OCI-LY7 (cell line): ENCODE measurements at regions not wholly inside any gene's neighbourhood (a gene's known extent, or its start where the extent isn't known, plus 50 kb on each side); places are given as distances from the start of the nearest gene placed in this dataset.

Source experiments
- BruUV-seq: library from RNA; stranded (reverse); fragments of 400-500 nt; replicated peaks from 2 replicates; lab custom pipeline; 2021; lab: Mats Ljungman, UMichigan
- CTCF ChIA-PET: fragments of 300-600 bp; sonication (Branson Sonifier 250); formaldehyde crosslinking; loops from one replicate; lab custom pipeline; 2022; ENCODE audit warnings: antibody characterized with exemption; ENCODE audit not compliant: unreplicated experiment; lab: Charles Lee
- POLR2A ChIA-PET: fragments of 300-600 bp; sonication (Branson Sonifier 250); formaldehyde crosslinking; loops from one replicate; lab custom pipeline; 2022; ENCODE audit warnings: antibody characterized with exemption; lab: Charles Lee
- DNase-seq: peaks from one replicate; pipeline ENCODE4 v3.0.0-alpha.2; 2015; ENCODE audit warnings: low spot score
- H2AFZ ChIP-seq: fragments of 200-600 bp; sonication (generic), shearing (Covaris generic); 2 replicates; pipeline ENCODE4 v1.6.1; 2014; ENCODE audit warnings: mild to moderate bottlenecking, antibody characterized with exemption, low read length, moderate library complexity
- H3K27ac ChIP-seq: fragments of 200-600 bp; sonication (generic); 2 replicates; pipeline ENCODE4 v1.5.1; 2014; ENCODE audit warnings: mixed run types, low read depth, mild to moderate bottlenecking, moderate library complexity, low read length, inconsistent platforms; ENCODE audit not compliant: poor library complexity, severe bottlenecking
- H3K36me3 ChIP-seq: fragments of 200-600 bp; sonication (generic); 2 replicates; pipeline ENCODE4 v1.6.1; 2014; ENCODE audit warnings: mild to moderate bottlenecking, antibody characterized with exemption, low read length, moderate library complexity, mixed read lengths; ENCODE audit not compliant: insufficient read depth
- H3K4me1 ChIP-seq: fragments of 200-600 bp; sonication (generic); 2 replicates; pipeline ENCODE4 v1.5.1; 2014; ENCODE audit warnings: mild to moderate bottlenecking, low read length; ENCODE audit not compliant: insufficient read depth, poor library complexity, severe bottlenecking
- H3K4me2 ChIP-seq: fragments of 200-600 bp; sonication (generic); 2 replicates; pipeline ENCODE4 v1.6.1; 2014; ENCODE audit warnings: mild to moderate bottlenecking, low read length
- H3K4me3 ChIP-seq: fragments of 200-600 bp; sonication (generic); 2 replicates; pipeline ENCODE4 v1.5.1; 2014; ENCODE audit warnings: mild to moderate bottlenecking, low read depth, low read length; ENCODE audit not compliant: poor library complexity, severe bottlenecking
- H3K79me2 ChIP-seq: fragments of 200-600 bp; sonication (generic); 2 replicates; pipeline ENCODE4 v1.6.1; 2016; ENCODE audit warnings: low read depth, mild to moderate bottlenecking, low read length, moderate library complexity, mixed read lengths; ENCODE audit not compliant: insufficient read depth
- H3K9me2 ChIP-seq: fragments of 200-600 bp; sonication (generic); 2 replicates; pipeline ENCODE4 v1.6.1; 2016; ENCODE audit warnings: mild to moderate bottlenecking, low read length, mixed read lengths; ENCODE audit not compliant: insufficient read depth
- H3K9me3 ChIP-seq: fragments of 200-600 bp; sonication (generic); 2 replicates; pipeline ENCODE4 v1.6.1; 2014; ENCODE audit warnings: mild to moderate bottlenecking, mixed run types, low read length, mixed read lengths
- H4K20me1 ChIP-seq: fragments of 200-600 bp; sonication (generic); 2 replicates; pipeline ENCODE4 v1.6.1; 2014; ENCODE audit warnings: mild to moderate bottlenecking, antibody characterized with exemption, low read length, moderate library complexity, mixed read lengths; ENCODE audit not compliant: insufficient read depth
- CTCF ChIP-seq: fragments of 200-600 bp; sonication (generic); conservative IDR thresholded peaks from 2 replicates; pipeline ENCODE4 v1.5.1; 2014; ENCODE audit warnings: mild to moderate bottlenecking, antibody characterized with exemption, low read length, moderate library complexity, mixed read lengths
- EZH2phosphoT487 ChIP-seq: fragments of 200-600 bp; sonication (generic); IDR thresholded peaks from 2 replicates; pipeline ENCODE4 v1.6.1; 2018; ENCODE audit warnings: low read depth, borderline replicate concordance, mild to moderate bottlenecking, mixed run types, antibody characterized with exemption, low read length, moderate library complexity, mixed read lengths
- intact Hi-C: fragments of 100-400 bp; cut with micrococcal nuclease; formaldehyde crosslinking; loops from one replicate; pipeline ENCODE4 v1.10.0; 2022; ENCODE audit not compliant: unreplicated experiment

GRCh38 chr4:133776961-133777360, 424.6 kb downstream of the PABPC4L start:
- CTCF ChIA-PET: no interaction called here
- no peaks in the 10 kb centered on the region for H3K79me2 ChIP-seq
- no peak overlapping the region for H3K4me3 ChIP-seq
- intact Hi-C loops: no loop called here
- no peak overlapping the region for H3K4me2 ChIP-seq
- no peak for DNase-seq
- TF ChIP-seq EZH2phosphoT487 (no peak), CTCF (no peak)
- 0 out of 2 replicates have a peak, but pooled peaks cover under 1% of the 10 kb centered on the region for H3K9me3 ChIP-seq
- no peak overlapping the region for H2AFZ ChIP-seq
- no peak overlapping the region for H3K27ac ChIP-seq
- H3K9me2 ChIP-seq: no peaks in the 10 kb centered on the region
- no peaks in the 10 kb centered on the region for H3K36me3 ChIP-seq
- H3K4me1 ChIP-seq: no peaks in the 10 kb centered on the region
- no TSS peak for BruUV-seq
- POLR2A ChIA-PET: interaction anchor here (0.6 to 0.7 kb wide), 6 partner anchors 18 to 361 kb away, joined by 3 to 6 read pairs (median 5); no protein-coding TSS in a partner anchor
- no peaks in the 10 kb centered on the region for H4K20me1 ChIP-seq

DNA sequence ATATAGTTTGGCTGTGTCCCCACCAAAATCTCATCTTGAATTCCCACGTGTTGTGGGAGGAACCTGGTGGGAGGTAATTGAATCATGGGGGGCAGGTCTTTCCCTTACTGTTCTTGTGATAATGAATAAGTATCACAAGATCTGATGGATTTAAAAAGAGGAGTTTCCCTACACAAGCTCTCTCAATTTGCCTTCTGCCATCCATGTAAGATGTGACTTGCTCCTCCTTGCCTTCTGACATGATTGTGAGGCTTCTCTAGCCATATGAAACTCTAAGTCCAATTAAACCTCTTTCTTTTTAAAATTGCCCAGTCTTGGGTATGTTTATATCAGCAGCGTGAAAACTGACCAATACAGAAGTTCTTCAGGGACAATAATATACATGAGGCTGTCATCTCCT, 425.1 kb downstream of the PABPC4L start:
- ChIA-PET POLR2A (interaction anchor here (0.7 kb wide), 1 partner anchor 221 kb away, joined by 3 read pairs; no protein-coding TSS in a partner anchor), CTCF (no interaction called here)
- DNase-seq: no peak
- Histone ChIP-seq H3K9me3 (0 out of 2 replicates have a peak, but pooled peaks cover 4% of the 10 kb centered on the region), H3K79me2 (no peaks in the 10 kb centered on the region), H3K4me3 (no peak overlapping the region), H3K9me2 (no peaks in the 10 kb centered on the region), H3K36me3 (no peaks in the 10 kb centered on the region), H3K4me2 (no peak overlapping the region), H2AFZ (no peak overlapping the region), H3K27ac (no peak overlapping the region), H4K20me1 (no peaks in the 10 kb centered on the region), H3K4me1 (no peaks in the 10 kb centered on the region)
- intact Hi-C loops: no loop called here
- TF ChIP-seq CTCF (no peak), EZH2phosphoT487 (no peak)
- no TSS peak for BruUV-seq

GRCh38 chr4:133775881-133776280, 425.7 kb downstream of the PABPC4L start:
- Histone ChIP-seq H3K4me1 (no peaks in the 10 kb centered on the region), H3K4me2 (no peak overlapping the region), H3K9me3 (0 out of 2 replicates have a peak, but pooled peaks cover 4% of the 10 kb centered on the region), H3K4me3 (no peak overlapping the region), H3K36me3 (no peaks in the 10 kb centered on the region), H2AFZ (no peak overlapping the region), H4K20me1 (no peaks in the 10 kb centered on the region), H3K9me2 (no peaks in the 10 kb centered on the region), H3K79me2 (no peaks in the 10 kb centered on the region), H3K27ac (no peak overlapping the region)
- intact Hi-C loops: no loop called here
- DNase-seq: no peak
- no peak for TF ChIP-seq EZH2phosphoT487
- no peak for TF ChIP-seq CTCF
- POLR2A ChIA-PET: interaction anchor here (0.7 kb wide), 1 partner anchor 222 kb away, joined by 3 read pairs; no protein-coding TSS in a partner anchor
- BruUV-seq: no TSS peak
- CTCF ChIA-PET: no interaction called here
